Chondrocyte (in vitro differentiated cells): ENCODE measurements at regions not wholly inside any gene's neighbourhood (a gene's known extent, or its start where the extent isn't known, plus 50 kb on each side); places are given as distances from the start of the nearest gene placed in this dataset.
"Not testable (repeated sequence)": the region's sequence is repeated elsewhere in the genome, so short reads cannot be mapped to it uniquely, and the experiment has no call there.

Experiments used
- DNase-seq: peaks from one replicate; pipeline ENCODE4 v3.0.0; 2021; ENCODE audit warnings: mixed read lengths, low spot score
- H3K27ac Mint-ChIP-seq: one replicate; pipeline ENCODE4 v1.8.0; 2021; ENCODE audit warnings: mild to moderate bottlenecking, moderate library complexity, mixed read lengths; ENCODE audit not compliant: unreplicated experiment
- H3K27me3 Mint-ChIP-seq: 2 replicates; pipeline ENCODE4 v1.8.0; 2021; ENCODE audit warnings: low read depth, mixed read lengths
- H3K36me3 Mint-ChIP-seq: 2 replicates; pipeline ENCODE4 v1.8.0; 2021; ENCODE audit warnings: low read depth, mixed read lengths
- H3K4me1 Mint-ChIP-seq: 2 replicates; pipeline ENCODE4 v1.8.0; 2021; ENCODE audit warnings: low read depth, mild to moderate bottlenecking, mixed read lengths
- H3K4me3 Mint-ChIP-seq: one replicate; pipeline ENCODE4 v1.8.0; 2021; ENCODE audit warnings: mild to moderate bottlenecking, moderate library complexity, mixed read lengths; ENCODE audit not compliant: unreplicated experiment
- H3K9me3 Mint-ChIP-seq: 2 replicates; pipeline ENCODE4 v1.8.0; 2021; ENCODE audit warnings: low read depth, mixed read lengths
- TF ChIP-seq, protein P1 (sequence below): fragments of 200-600 bp; sonication (generic); IDR thresholded peaks from 2 replicates; pipeline ENCODE4 v1.5.0; 2021; ENCODE audit warnings: antibody characterized with exemption, mild to moderate bottlenecking, moderate library complexity

DNA sequence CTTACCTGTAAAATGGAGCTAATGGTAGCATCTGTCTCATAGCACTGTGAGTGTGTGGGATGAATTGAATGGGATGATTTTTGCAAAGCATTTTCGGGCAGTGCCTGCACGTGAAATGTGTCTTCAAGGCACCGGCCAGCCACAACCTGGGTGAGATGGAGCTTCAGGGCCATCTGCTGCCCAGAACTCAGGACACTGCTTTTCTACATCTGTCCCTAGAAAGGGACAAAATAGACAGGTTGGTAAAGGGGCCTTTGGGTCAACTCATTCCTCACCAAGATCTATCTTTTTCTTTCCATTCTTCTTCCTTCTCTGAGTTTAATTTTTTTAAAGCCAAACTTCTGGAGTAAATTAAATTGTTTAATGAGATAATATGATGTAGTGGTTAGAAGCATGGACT lies 106.5 kb downstream of the UTP18 start:
- H3K36me3 Mint-ChIP-seq: no peaks in the 10 kb centered on the region
- H3K4me1 Mint-ChIP-seq: peaks cover 7% of the 10 kb centered on the region
- H3K4me3 Mint-ChIP-seq: no peak overlapping the region
- H3K9me3 Mint-ChIP-seq: no peaks in the 10 kb centered on the region
- H3K27me3 Mint-ChIP-seq: peaks cover 2% of the 10 kb centered on the region
- no peak overlapping the region for H3K27ac Mint-ChIP-seq
- TF ChIP-seq, protein P1, sequence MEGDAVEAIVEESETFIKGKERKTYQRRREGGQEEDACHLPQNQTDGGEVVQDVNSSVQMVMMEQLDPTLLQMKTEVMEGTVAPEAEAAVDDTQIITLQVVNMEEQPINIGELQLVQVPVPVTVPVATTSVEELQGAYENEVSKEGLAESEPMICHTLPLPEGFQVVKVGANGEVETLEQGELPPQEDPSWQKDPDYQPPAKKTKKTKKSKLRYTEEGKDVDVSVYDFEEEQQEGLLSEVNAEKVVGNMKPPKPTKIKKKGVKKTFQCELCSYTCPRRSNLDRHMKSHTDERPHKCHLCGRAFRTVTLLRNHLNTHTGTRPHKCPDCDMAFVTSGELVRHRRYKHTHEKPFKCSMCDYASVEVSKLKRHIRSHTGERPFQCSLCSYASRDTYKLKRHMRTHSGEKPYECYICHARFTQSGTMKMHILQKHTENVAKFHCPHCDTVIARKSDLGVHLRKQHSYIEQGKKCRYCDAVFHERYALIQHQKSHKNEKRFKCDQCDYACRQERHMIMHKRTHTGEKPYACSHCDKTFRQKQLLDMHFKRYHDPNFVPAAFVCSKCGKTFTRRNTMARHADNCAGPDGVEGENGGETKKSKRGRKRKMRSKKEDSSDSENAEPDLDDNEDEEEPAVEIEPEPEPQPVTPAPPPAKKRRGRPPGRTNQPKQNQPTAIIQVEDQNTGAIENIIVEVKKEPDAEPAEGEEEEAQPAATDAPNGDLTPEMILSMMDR: no peak
- no peak for DNase-seq

GRCh38 chr17:51367836-51368235 lies 107.5 kb downstream of the UTP18 start:
- not testable (repeated sequence) for H3K27me3 Mint-ChIP-seq, H3K36me3 Mint-ChIP-seq, DNase-seq, H3K27ac Mint-ChIP-seq, H3K4me3 Mint-ChIP-seq, H3K9me3 Mint-ChIP-seq
- peaks cover 10% of the 10 kb centered on the region for H3K4me1 Mint-ChIP-seq

- H3K4me3 Mint-ChIP-seq: peak overlapping the region; percentile 68
- H3K27me3 Mint-ChIP-seq: peaks cover 2% of the 10 kb centered on the region
- H3K4me1 Mint-ChIP-seq: peaks cover 7% of the 10 kb centered on the region
- H3K27ac Mint-ChIP-seq: peak overlapping the region; percentile 94
- TF ChIP-seq, protein P1: peak; percentile 86
- no peaks in the 10 kb centered on the region for H3K36me3 Mint-ChIP-seq
- no peaks in the 10 kb centered on the region for H3K9me3 Mint-ChIP-seq
- DNase-seq: no peak
Measured at GRCh38 chr17:51371732-51372151, 111.4 kb downstream of the UTP18 start.

- peaks cover 2% of the 10 kb centered on the region for H3K27me3 Mint-ChIP-seq
- no peaks in the 10 kb centered on the region for H3K36me3 Mint-ChIP-seq
- H3K4me3 Mint-ChIP-seq: peak overlapping the region; percentile 68
- H3K27ac Mint-ChIP-seq: peak overlapping the region; percentile 94
- DNase-seq: no peak
- no peaks in the 10 kb centered on the region for H3K9me3 Mint-ChIP-seq
- H3K4me1 Mint-ChIP-seq: peaks cover 7% of the 10 kb centered on the region
- TF ChIP-seq, protein P1: no peak
Measured at GRCh38 chr17:51372345-51373004, 112.1 kb downstream of the UTP18 start.

- H3K4me3 Mint-ChIP-seq: no peak overlapping the region
- no peak for DNase-seq
- TF ChIP-seq, protein P1: no peak
- no peaks in the 10 kb centered on the region for H3K9me3 Mint-ChIP-seq
- H3K27me3 Mint-ChIP-seq: no peaks in the 10 kb centered on the region
- no peaks in the 10 kb centered on the region for H3K36me3 Mint-ChIP-seq
- no peak overlapping the region for H3K27ac Mint-ChIP-seq
- H3K4me1 Mint-ChIP-seq: peaks cover 7% of the 10 kb centered on the region
Measured at GRCh38 chr17:51373489-51374152, 113.3 kb downstream of the UTP18 start.
